AG09319 (cell line): ENCODE measurements at regions not wholly inside any gene's neighbourhood (a gene's known extent, or its start where the extent isn't known, plus 50 kb on each side); places are given as distances from the start of the nearest gene placed in this dataset.

Source experiments
- DNase-seq: peaks from one replicate; pipeline ENCODE4 v3.0.0-alpha.2; 2010; ENCODE audit warnings: low read depth; ENCODE audit errors: extremely low read depth
- TF ChIP-seq, protein P1 (sequence below): IDR thresholded peaks from 2 replicates; pipeline ENCODE4 v1.5.1; 2011; ENCODE audit warnings: low read depth, mild to moderate bottlenecking, inconsistent platforms, low read length, moderate library complexity

DNA sequence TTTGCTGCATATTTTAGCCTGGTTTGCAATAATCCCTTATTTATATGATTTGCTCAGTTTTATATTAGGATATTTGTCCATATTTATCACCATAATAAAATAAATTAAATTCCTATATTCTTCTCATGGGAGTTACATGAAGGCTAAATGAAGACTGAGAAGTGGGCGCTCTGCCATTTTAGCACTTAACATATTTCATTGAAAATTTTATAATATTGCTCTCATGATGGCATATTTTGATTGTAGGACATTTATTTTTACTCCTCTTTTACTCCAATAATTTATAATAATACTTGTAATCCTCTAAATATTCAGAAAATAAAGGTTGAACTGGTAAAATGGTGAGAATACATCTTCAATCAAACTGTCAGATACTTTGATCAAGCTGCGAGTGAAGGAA is 99.8 kb upstream of the SEMA3A start:
- TF ChIP-seq, protein P1, sequence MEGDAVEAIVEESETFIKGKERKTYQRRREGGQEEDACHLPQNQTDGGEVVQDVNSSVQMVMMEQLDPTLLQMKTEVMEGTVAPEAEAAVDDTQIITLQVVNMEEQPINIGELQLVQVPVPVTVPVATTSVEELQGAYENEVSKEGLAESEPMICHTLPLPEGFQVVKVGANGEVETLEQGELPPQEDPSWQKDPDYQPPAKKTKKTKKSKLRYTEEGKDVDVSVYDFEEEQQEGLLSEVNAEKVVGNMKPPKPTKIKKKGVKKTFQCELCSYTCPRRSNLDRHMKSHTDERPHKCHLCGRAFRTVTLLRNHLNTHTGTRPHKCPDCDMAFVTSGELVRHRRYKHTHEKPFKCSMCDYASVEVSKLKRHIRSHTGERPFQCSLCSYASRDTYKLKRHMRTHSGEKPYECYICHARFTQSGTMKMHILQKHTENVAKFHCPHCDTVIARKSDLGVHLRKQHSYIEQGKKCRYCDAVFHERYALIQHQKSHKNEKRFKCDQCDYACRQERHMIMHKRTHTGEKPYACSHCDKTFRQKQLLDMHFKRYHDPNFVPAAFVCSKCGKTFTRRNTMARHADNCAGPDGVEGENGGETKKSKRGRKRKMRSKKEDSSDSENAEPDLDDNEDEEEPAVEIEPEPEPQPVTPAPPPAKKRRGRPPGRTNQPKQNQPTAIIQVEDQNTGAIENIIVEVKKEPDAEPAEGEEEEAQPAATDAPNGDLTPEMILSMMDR = no peak

DNA sequence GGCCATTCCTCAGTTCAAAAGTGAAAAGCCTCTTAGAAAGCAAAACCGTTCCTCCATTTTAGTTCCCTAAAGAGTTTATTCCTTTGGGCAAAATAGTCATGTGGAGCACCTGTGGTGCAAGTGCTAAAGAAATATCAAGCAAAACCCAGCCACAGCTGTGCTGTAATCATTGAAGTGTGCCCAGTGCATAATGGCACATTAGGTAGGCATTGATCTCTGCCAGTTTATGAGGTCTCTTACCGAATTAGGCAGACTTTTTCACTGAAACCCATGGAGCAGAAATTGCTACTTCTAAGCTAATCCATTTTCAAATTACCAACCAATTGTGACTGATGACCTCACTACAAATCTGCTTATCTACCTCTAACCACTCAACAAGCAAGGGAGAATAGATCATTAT is 97.2 kb upstream of the SEMA3A start:
- TF ChIP-seq, protein P1 = no peak

More for the DNA sequence above, 99.8 kb upstream of the SEMA3A start:
- no peak for DNase-seq

DNA sequence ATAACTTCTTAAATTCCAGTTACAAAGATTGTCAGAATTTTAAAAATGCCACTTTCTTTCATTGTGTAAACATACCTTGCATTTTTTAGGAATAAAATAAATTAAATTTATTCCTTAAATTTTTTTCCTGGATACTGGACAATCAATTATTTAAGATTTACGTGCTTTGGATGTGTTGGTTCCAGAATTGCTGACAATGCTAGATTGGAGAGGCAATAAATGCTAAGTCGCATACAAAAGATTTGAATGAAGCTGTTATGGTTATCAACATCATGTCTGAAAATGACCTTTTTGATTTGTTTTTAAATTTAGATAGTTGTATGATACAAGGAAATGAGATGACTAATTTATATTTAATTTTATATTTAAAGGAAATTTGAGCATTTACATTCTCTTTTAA is 89.2 kb upstream of the SEMA3A start:
- TF ChIP-seq, protein P1 = no peak
- DNase-seq = no peak

More for the DNA sequence above, 97.2 kb upstream of the SEMA3A start:
- no peak for DNase-seq

DNA sequence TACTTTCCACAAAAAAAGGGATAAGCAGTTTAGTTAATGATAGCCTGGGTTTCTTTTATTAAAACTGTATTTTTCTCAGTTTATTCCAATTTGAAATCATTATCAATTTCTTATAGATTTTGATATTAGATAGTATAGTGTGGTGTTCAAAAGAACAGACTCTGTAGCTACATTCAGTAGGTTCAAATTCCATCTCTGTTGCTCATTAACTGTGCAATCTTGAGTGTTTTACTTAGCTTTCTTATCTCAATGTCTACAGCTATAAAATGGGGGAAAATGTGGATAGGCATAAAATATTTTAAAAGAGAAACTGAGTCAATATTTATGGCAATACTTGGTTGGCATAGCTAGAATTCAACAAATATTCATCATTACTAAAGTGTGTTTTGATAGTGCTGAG is 86.9 kb upstream of the SEMA3A start:
- DNase-seq = no peak
- TF ChIP-seq, protein P1 = no peak

DNA sequence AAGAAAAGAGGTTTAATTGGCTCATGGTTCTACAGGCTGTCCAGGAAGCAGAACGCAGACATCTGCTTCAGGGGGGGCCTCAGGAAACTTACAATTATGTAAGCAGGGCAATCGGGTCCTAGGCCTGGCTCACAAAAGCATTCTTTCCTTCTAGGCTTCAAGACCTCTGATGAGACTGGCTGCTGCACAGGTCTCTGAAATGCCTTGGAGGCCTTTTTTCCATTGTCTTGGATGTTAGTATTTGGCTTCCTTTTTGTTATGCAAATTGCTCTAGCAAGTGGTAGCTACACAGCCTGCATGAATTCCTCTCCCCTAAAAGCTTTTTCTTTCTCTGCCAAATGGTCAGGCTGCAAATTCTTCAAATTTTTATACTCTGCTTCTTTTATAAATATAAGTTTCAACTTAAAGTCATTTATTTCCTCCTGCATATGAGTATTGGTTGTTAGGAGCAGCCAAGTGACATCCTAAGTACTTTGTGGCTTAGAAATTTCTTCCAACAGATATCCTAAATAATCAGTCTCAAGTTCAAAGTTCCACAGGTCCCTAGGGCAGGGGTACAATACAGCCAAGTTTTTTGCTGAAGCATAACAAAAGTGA is 83.1 kb upstream of the SEMA3A start:
- no peak for DNase-seq
- TF ChIP-seq, protein P1 = no peak

DNA sequence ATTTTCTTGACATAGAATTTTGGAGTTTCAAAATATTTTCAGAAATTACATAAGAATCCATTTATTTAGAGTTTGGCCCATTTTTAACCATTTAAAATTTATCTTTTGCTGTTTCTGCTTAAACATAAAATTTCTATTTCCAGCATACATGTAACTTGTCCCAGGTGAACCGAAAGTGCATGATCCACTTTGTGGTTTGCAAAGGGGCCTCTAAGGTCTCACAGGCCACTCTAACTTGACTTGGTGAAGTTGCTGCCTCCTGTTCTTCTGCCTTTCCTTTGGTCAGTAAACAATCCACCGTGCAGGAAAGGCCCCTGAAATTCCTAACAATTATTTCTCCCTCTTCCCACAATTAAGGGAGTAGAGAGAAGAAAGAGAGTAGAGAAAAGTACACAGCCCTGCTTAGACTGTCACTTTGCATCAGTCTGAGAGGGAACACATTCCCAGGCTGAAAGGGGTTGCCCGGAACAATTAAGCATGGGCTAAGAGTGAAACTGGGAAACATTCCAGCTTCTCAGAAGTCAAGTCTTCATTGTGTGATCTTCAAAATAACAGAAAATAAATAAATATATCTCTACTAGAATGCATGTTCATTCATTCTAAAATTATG is 79.5 kb upstream of the SEMA3A start:
- TF ChIP-seq, protein P1 = no peak
- DNase-seq = no peak

DNA sequence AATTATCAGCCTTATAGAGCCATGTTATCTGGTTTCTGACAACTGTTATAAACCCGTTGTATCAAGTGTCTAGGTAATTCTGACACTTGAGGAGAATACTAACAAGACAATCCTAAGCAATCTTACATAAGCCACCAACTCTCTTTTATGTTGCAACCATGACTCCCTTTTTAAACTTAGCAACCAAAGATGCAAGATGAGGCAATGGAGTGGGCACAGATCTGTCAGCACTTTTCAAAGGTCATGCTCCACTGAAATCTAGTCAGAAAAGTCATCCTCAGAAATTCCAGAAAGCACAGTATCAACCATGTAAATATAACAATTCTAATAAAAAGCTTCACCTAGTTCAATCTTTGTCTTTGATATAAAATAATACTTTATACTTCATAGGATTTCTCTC is 77.0 kb upstream of the SEMA3A start:
- no peak for DNase-seq
- TF ChIP-seq, protein P1 = no peak
